Smooth muscle cell (in vitro differentiated cells): ENCODE measurements at regions not wholly inside any gene's neighbourhood (a gene's known extent, or its start where the extent isn't known, plus 50 kb on each side); places are given as distances from the start of the nearest gene placed in this dataset.

Experiments used
- DNase-seq: peaks from one replicate; lab custom pipeline; 2025; ENCODE audit not compliant: unreplicated experiment; lab: John Stamatoyannopoulos, UW
- H2AFZ ChIP-seq: fragments of 200-600 bp; sonication (generic); 2 replicates; pipeline ENCODE4 v1.6.0; 2016; ENCODE audit warnings: antibody characterized with exemption, low read depth, mild to moderate bottlenecking
- H3F3A ChIP-seq: fragments of 200-600 bp; sonication (generic); 2 replicates; pipeline ENCODE4 v1.6.0; 2017; ENCODE audit warnings: antibody characterized with exemption, low read depth
- H3K27ac ChIP-seq: fragments of 200-600 bp; sonication (generic); 2 replicates; pipeline ENCODE4 v1.5.1; 2016; ENCODE audit warnings: low read depth, mild to moderate bottlenecking
- H3K27me3 ChIP-seq: fragments of 200-600 bp; sonication (generic); 2 replicates; pipeline ENCODE4 v1.6.1; 2016; ENCODE audit warnings: low read depth, mild to moderate bottlenecking
- H3K36me3 ChIP-seq: fragments of 200-600 bp; sonication (generic); 2 replicates; pipeline ENCODE4 v1.5.1; 2016; ENCODE audit warnings: low read depth
- H3K4me1 ChIP-seq: fragments of 200-600 bp; sonication (generic); 2 replicates; pipeline ENCODE4 v1.5.1; 2016; ENCODE audit warnings: low read depth
- H3K4me2 ChIP-seq: fragments of 200-600 bp; sonication (generic); 2 replicates; pipeline ENCODE4 v1.6.0; 2016; ENCODE audit warnings: mild to moderate bottlenecking
- H3K4me3 ChIP-seq: fragments of 200-600 bp; sonication (generic); 2 replicates; pipeline ENCODE4 v1.5.1; 2016; ENCODE audit warnings: mild to moderate bottlenecking
- H3K79me2 ChIP-seq: fragments of 200-600 bp; sonication (generic); 2 replicates; pipeline ENCODE4 v1.6.0; 2016; ENCODE audit warnings: low read depth, mild to moderate bottlenecking
- H3K9ac ChIP-seq: fragments of 200-600 bp; sonication (generic); 2 replicates; pipeline ENCODE4 v1.6.0; 2016; ENCODE audit warnings: low read depth
- H3K9me3 ChIP-seq: fragments of 200-600 bp; sonication (generic); replicated peaks from 2 replicates; pipeline ENCODE4 v1.5.1; 2016; ENCODE audit warnings: low read depth
- H4K20me1 ChIP-seq: fragments of 200-600 bp; sonication (generic); 2 replicates; pipeline ENCODE4 v1.6.0; 2016; ENCODE audit warnings: low read depth
- WGBS: methylation state at CpG from one replicate; pipeline ENCODE4 v1.1.7; 2016; ENCODE audit warnings: low lambda C conversion rate; 5-methylcytosine and 5-hydroxymethylcytosine counted together
- TF ChIP-seq, protein P1 (sequence below): fragments of 200-600 bp; sonication (generic); IDR thresholded peaks from 2 replicates; pipeline ENCODE4 v1.5.1; 2017; ENCODE audit warnings: borderline replicate concordance, mild to moderate bottlenecking, antibody characterized with exemption; ENCODE audit not compliant: insufficient read depth, poor library complexity, severe bottlenecking

DNA sequence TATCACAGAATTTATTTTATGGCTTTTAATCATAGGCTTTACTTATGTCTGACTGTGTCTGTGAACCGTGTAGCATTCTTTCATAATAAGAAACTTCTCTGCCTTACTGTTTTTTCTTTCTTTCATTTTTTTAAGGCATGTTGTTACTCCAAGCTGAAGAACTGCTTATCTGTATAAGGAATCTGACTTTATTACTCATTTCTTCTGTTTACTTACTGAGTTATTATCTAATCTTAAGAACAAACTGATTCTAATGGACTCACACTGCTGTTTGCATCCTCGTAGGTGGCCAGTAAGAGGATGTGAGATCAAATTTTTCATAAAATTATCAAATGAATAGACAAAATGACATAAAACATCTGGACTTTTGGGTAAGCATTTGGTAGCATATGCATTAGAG, 54.7 kb upstream of the DNAJC1 start:
- H3K27ac ChIP-seq, result no peak overlapping the region
- TF ChIP-seq, protein P1, sequence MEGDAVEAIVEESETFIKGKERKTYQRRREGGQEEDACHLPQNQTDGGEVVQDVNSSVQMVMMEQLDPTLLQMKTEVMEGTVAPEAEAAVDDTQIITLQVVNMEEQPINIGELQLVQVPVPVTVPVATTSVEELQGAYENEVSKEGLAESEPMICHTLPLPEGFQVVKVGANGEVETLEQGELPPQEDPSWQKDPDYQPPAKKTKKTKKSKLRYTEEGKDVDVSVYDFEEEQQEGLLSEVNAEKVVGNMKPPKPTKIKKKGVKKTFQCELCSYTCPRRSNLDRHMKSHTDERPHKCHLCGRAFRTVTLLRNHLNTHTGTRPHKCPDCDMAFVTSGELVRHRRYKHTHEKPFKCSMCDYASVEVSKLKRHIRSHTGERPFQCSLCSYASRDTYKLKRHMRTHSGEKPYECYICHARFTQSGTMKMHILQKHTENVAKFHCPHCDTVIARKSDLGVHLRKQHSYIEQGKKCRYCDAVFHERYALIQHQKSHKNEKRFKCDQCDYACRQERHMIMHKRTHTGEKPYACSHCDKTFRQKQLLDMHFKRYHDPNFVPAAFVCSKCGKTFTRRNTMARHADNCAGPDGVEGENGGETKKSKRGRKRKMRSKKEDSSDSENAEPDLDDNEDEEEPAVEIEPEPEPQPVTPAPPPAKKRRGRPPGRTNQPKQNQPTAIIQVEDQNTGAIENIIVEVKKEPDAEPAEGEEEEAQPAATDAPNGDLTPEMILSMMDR, result no peak
- H3K27me3 ChIP-seq, result no peaks in the 10 kb centered on the region
- no peaks in the 10 kb centered on the region for H3K36me3 ChIP-seq
- H4K20me1 ChIP-seq, result no peaks in the 10 kb centered on the region
- no peaks in the 10 kb centered on the region for H3K79me2 ChIP-seq
- WGBS, result 67% methylated on average over 2 of the region's 2 CpGs
- DNase-seq, result no peak
- no peak overlapping the region for H3K4me2 ChIP-seq
- no peak overlapping the region for H3K9ac ChIP-seq
- H3F3A ChIP-seq, result no peaks in the 10 kb centered on the region
- H2AFZ ChIP-seq, result no peak overlapping the region
- no peaks in the 10 kb centered on the region for H3K9me3 ChIP-seq
- H3K4me3 ChIP-seq, result no peak overlapping the region
- H3K4me1 ChIP-seq, result no peaks in the 10 kb centered on the region

DNA sequence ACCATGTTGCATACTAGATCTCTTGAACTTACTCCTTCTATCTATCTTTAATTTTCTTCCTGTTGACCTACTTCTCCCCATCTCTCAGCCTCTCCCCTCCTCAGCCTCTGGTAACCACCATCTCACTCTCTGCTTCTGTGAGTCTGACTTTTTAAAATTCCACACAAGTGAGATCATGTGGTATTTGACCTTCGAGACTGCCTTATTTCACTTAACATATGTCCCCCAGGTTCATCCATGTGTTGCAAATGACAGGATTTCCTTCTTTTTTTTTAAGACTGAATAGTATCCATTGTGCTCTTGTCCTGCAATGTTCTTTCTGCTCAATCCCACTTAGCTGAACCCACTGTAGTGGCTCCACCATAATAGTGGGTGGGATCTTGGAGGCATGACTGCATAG, 51.4 kb upstream of the DNAJC1 start:
- Histone ChIP-seq H3K9ac (no peak overlapping the region), H3K36me3 (no peaks in the 10 kb centered on the region), H3K9me3 (no peaks in the 10 kb centered on the region), H3K4me3 (no peak overlapping the region), H2AFZ (no peak overlapping the region), H3K4me2 (no peak overlapping the region), H4K20me1 (no peaks in the 10 kb centered on the region), H3K27me3 (no peaks in the 10 kb centered on the region), H3K79me2 (no peaks in the 10 kb centered on the region), H3K27ac (no peak overlapping the region), H3F3A (no peaks in the 10 kb centered on the region), H3K4me1 (no peaks in the 10 kb centered on the region)
- DNase-seq, result no peak
- 34% methylated on average over 1 of the region's 1 CpG for WGBS
- TF ChIP-seq, protein P1, result no peak
